AG09309 (cell line): ENCODE measurements at regions not wholly inside any gene's neighbourhood (a gene's known extent, or its start where the extent isn't known, plus 50 kb on each side); places are given as distances from the start of the nearest gene placed in this dataset.

Source experiments
- DNase-seq: peaks from one replicate; pipeline ENCODE4 v3.0.0-alpha.2; 2010; ENCODE audit warnings: low read depth
- H3K4me3 ChIP-seq: 2 replicates; pipeline ENCODE4 v1.5.1; 2011; ENCODE audit warnings: mild to moderate bottlenecking, low read depth, low read length, moderate library complexity; ENCODE audit not compliant: control insufficient read depth
- TF ChIP-seq, protein P1 (sequence below): IDR thresholded peaks from 2 replicates; pipeline ENCODE4 v1.5.1; 2011; ENCODE audit warnings: mild to moderate bottlenecking, low read depth, low read length, inconsistent platforms; ENCODE audit not compliant: insufficient read depth, control insufficient read depth; ENCODE audit errors: missing control alignments

DNA sequence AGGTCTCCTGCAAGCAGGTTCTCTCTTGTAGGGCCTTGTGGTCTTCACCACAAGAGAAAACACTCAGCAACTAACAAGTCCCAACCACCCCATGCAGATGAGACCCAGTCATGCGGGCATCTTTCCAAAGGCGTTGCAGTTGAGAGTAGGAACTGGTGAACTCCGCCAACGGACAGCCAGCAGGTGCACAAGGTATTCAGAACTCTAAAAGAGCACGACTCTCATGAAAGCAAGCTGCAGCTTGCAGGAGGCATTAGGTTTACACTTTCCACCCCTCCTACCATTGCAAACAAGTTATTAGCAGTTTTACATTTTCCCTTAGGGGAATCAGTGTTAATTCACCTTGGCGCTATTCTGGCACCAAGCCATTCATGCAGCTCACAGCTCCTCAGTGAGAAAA is 173.4 kb upstream of the KIT start:
- no peak overlapping the region for H3K4me3 ChIP-seq
- TF ChIP-seq, protein P1, sequence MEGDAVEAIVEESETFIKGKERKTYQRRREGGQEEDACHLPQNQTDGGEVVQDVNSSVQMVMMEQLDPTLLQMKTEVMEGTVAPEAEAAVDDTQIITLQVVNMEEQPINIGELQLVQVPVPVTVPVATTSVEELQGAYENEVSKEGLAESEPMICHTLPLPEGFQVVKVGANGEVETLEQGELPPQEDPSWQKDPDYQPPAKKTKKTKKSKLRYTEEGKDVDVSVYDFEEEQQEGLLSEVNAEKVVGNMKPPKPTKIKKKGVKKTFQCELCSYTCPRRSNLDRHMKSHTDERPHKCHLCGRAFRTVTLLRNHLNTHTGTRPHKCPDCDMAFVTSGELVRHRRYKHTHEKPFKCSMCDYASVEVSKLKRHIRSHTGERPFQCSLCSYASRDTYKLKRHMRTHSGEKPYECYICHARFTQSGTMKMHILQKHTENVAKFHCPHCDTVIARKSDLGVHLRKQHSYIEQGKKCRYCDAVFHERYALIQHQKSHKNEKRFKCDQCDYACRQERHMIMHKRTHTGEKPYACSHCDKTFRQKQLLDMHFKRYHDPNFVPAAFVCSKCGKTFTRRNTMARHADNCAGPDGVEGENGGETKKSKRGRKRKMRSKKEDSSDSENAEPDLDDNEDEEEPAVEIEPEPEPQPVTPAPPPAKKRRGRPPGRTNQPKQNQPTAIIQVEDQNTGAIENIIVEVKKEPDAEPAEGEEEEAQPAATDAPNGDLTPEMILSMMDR, result no peak
- no peak for DNase-seq

- no peak for DNase-seq
- H3K4me3 ChIP-seq, result no peak overlapping the region
- TF ChIP-seq, protein P1, result no peak
Measured at GRCh38 chr4:54487491-54487890, 170.3 kb upstream of the KIT start.

GRCh38 chr4:54493862-54494261 is 163.9 kb upstream of the KIT start:
- TF ChIP-seq, protein P1, result no peak
- DNase-seq, result no peak
- no peak overlapping the region for H3K4me3 ChIP-seq

DNA sequence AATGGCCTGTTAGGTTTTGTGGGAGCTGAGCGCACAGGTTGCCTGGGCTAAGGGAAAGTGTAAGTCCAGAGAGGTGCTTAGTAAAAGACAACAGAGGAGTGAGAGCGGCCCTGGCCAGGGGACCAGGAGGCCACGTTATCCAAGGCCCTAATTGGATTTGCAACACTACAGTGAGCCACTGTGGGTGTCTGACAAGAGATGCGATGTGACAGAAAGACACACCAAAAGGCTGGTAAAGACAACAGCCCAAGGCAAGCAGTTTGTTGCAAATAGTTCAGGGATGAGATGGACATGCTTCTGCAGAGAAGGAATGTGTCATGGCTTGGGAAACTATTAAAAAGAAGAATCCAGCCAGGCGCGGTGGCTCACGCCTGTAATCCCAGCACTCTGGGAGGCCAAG is 162.7 kb upstream of the KIT start:
- no peak overlapping the region for H3K4me3 ChIP-seq
- TF ChIP-seq, protein P1, result no peak
- DNase-seq, result no peak

GRCh38 chr4:54495641-54496040 is 162.1 kb upstream of the KIT start:
- no peak for DNase-seq
- H3K4me3 ChIP-seq, result no peak overlapping the region
- TF ChIP-seq, protein P1, result no peak

GRCh38 chr4:54496412-54496811 is 161.3 kb upstream of the KIT start:
- TF ChIP-seq, protein P1, result no peak
- no peak for DNase-seq
- H3K4me3 ChIP-seq, result no peak overlapping the region

DNA sequence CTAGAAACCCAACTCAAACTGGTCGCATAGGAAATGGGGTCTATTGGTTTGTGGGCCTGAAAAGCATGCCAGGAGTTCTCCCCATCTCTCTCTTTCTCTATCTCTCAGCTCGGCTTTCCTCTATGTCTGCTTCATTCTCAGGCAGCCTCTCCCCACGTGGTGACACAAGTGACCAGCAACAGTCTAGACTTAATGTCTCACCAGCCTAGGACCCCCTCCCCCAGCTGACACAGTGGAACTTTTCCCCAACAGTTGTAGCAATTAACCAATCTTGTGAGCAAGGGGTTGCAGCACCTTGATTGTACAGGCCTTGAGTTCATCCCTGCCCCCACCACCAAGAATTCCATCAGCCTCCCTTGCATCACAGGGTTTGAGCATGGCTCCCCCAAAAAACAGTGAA is 159.8 kb upstream of the KIT start:
- no peak for DNase-seq
- TF ChIP-seq, protein P1, result no peak
- H3K4me3 ChIP-seq, result no peak overlapping the region
